WI38 (cell line): ENCODE measurements at regions not wholly inside any gene's neighbourhood (a gene's known extent, or its start where the extent isn't known, plus 50 kb on each side); places are given as distances from the start of the nearest gene placed in this dataset.

Experiments
- H3K4me3 ChIP-seq: 2 replicates; pipeline ENCODE4 v1.5.1; 2011; ENCODE audit warnings: low read depth, mild to moderate bottlenecking, control low read depth, low read length
- CTCF ChIP-seq: IDR thresholded peaks from 2 replicates; pipeline ENCODE4 v1.5.1; 2012; ENCODE audit warnings: low read depth, mild to moderate bottlenecking, control low read depth, low read length

GRCh38 chr9:80569236-80569635, 997.5 kb downstream of the TLE4 start:
- no peak for TF ChIP-seq CTCF
- no peak overlapping the region for H3K4me3 ChIP-seq

GRCh38 chr9:80561526-80561925, 989.8 kb downstream of the TLE4 start:
- TF ChIP-seq CTCF = no peak
- H3K4me3 ChIP-seq = no peak overlapping the region

- no peak overlapping the region for H3K4me3 ChIP-seq
- no peak for TF ChIP-seq CTCF
Measured at GRCh38 chr9:80560976-80561375, 989.2 kb downstream of the TLE4 start.

GRCh38 chr9:80557256-80557655, 985.5 kb downstream of the TLE4 start:
- no peak for TF ChIP-seq CTCF
- H3K4me3 ChIP-seq = no peak overlapping the region

GRCh38 chr9:80556631-80557030, 984.9 kb downstream of the TLE4 start:
- no peak for TF ChIP-seq CTCF
- no peak overlapping the region for H3K4me3 ChIP-seq

GRCh38 chr9:80555782-80556325, 984.1 kb downstream of the TLE4 start:
- H3K4me3 ChIP-seq = no peak overlapping the region
- no peak for TF ChIP-seq CTCF

- H3K4me3 ChIP-seq = no peak overlapping the region
- no peak for TF ChIP-seq CTCF
Measured at GRCh38 chr9:80554856-80555255, 983.1 kb downstream of the TLE4 start.
